Suprapubic skin (tissue), 4 donors: ENCODE measurements at regions not wholly inside any gene's neighbourhood (a gene's known extent, or its start where the extent isn't known, plus 50 kb on each side); places are given as distances from the start of the nearest gene placed in this dataset.

Experiments
- POLR2A ChIP-seq, 2 donors: fragments of 450-650 bp; IDR thresholded peaks; one replicate each; pipeline ENCODE4 v1.6.1; 2017; ENCODE audit warnings: antibody characterized with exemption in 2 of 2, mild to moderate bottlenecking in 2 of 2, moderate library complexity in 2 of 2
- POLR2AphosphoS5 ChIP-seq, 3 donors: sonication (generic); formaldehyde crosslinking; IDR thresholded peaks; one replicate each; pipeline ENCODE4 v1.6.1; 2017; ENCODE audit warnings: antibody characterized with exemption in 3 of 3
- TF ChIP-seq, protein P1 (sequence below), 2 donors: fragments of 200-600 bp in 1 of 2; fragments of 450-650 bp in 1 of 2; sonication (generic) in 1 of 2; IDR thresholded peaks; one replicate each; pipeline ENCODE4 v1.5.1; 2016 to 2019; ENCODE audit warnings: antibody characterized with exemption in 2 of 2, mild to moderate bottlenecking in 1 of 2, moderate library complexity in 1 of 2

DNA sequence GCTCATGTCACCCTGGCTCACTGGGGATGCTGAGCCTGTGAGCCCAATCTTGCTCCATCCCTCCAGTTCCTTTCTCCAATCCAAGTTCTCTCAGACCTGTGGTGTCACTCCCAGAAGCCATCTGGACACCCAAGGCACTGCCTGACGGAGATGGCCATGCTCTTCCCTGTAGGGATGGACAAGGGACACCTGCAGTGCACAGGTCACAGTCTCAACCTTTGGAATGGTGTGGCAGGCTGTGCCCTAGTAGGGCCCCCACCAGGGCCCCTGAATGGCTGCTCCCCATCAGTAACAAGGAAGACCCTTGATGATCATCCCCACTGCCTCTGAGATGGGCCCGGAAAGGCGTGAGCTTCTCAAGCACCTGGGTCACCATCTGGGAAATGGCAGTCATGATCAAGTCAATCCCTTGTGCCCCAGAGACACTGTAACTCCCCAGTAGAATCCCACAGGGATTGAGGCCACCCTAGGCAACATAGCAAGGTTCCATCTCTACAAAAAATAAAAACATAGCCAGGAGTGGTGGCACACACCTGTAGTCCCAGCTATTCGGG lies 822.5 kb downstream of the KCNJ18 start:
- TF ChIP-seq, protein P1, sequence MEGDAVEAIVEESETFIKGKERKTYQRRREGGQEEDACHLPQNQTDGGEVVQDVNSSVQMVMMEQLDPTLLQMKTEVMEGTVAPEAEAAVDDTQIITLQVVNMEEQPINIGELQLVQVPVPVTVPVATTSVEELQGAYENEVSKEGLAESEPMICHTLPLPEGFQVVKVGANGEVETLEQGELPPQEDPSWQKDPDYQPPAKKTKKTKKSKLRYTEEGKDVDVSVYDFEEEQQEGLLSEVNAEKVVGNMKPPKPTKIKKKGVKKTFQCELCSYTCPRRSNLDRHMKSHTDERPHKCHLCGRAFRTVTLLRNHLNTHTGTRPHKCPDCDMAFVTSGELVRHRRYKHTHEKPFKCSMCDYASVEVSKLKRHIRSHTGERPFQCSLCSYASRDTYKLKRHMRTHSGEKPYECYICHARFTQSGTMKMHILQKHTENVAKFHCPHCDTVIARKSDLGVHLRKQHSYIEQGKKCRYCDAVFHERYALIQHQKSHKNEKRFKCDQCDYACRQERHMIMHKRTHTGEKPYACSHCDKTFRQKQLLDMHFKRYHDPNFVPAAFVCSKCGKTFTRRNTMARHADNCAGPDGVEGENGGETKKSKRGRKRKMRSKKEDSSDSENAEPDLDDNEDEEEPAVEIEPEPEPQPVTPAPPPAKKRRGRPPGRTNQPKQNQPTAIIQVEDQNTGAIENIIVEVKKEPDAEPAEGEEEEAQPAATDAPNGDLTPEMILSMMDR (IDR thresholded peaks at IDR 0.05) = no peak
- TF ChIP-seq POLR2AphosphoS5 (IDR thresholded peaks at IDR 0.05) (no peak), POLR2A (IDR thresholded peaks at IDR 0.05) (no peak)
